Lower leg skin (tissue), 4 donors: ENCODE measurements at regions not wholly inside any gene's neighbourhood (a gene's known extent, or its start where the extent isn't known, plus 50 kb on each side); places are given as distances from the start of the nearest gene placed in this dataset.

Experiments
- DNase-seq, 2 donors: peaks; one replicate each; pipeline ENCODE4 v3.0.0-alpha.2; 2019; ENCODE audit warnings: low spot score in 2 of 2
- H3K4me3 ChIP-seq: fragments of 200-600 bp; sonication (generic); 2 replicates; pipeline ENCODE4 v1.5.1; 2017; ENCODE audit warnings: mild to moderate bottlenecking, low read depth; ENCODE audit not compliant: poor library complexity, severe bottlenecking
- CTCF ChIP-seq, 3 donors: fragments of 450-650 bp; IDR thresholded peaks; one replicate each; pipeline ENCODE4 v1.5.1; 2016; ENCODE audit warnings: antibody characterized with exemption in 3 of 3, mild to moderate bottlenecking in 3 of 3, moderate library complexity in 2 of 3
- POLR2A ChIP-seq, 2 donors: fragments of 450-650 bp; IDR thresholded peaks; one replicate each; pipeline ENCODE4 v1.6.1; 2016 to 2017; ENCODE audit warnings: antibody characterized with exemption in 2 of 2, mild to moderate bottlenecking in 1 of 2, moderate library complexity in 1 of 2
- WGBS, 2 donors: methylation state at CpG; one replicate each; pipeline ENCODE4 v1.1.5; 2018; 5-methylcytosine and 5-hydroxymethylcytosine counted together
- intact Hi-C: fragments of 100-400 bp; cut with DNase I; formaldehyde crosslinking; loops from one replicate; pipeline ENCODE4 v1.15.0; 2023; ENCODE audit warnings: low total_unique reads

- no peak for DNase-seq
- no peak for TF ChIP-seq POLR2A (IDR thresholded peaks at IDR 0.05)
- TF ChIP-seq CTCF (IDR thresholded peaks at IDR 0.05): no peak
- H3K4me3 ChIP-seq: no peak overlapping the region
- WGBS, 2 donors: 72 to 82% methylated on average over 4 of the region's 4 CpGs
- intact Hi-C loops: no loop called here
These were observed 386.8 kb upstream of the DACH1 start for GRCh38 chr13:72253754-72254153.

- intact Hi-C loops: no loop called here
These were observed 379.4 kb upstream of the DACH1 start for GRCh38 chr13:72246396-72246795.

GRCh38 chr13:72244788-72245187 is 377.8 kb upstream of the DACH1 start:
- TF ChIP-seq POLR2A (IDR thresholded peaks at IDR 0.05) (no peak), CTCF (IDR thresholded peaks at IDR 0.05) (no peak)
- H3K4me3 ChIP-seq: no peak overlapping the region
- intact Hi-C loops: no loop called here
- 63 to 65% methylated on average over 3 of the region's 3 CpGs for WGBS, 2 donors
- no peak for DNase-seq

More at GRCh38 chr13:72246396-72246795, 379.4 kb upstream of the DACH1 start:
- no peak for DNase-seq
- TF ChIP-seq POLR2A (IDR thresholded peaks at IDR 0.05) (no peak), CTCF (IDR thresholded peaks at IDR 0.05) (no peak)
- H3K4me3 ChIP-seq: no peak overlapping the region

- TF ChIP-seq POLR2A (IDR thresholded peaks at IDR 0.05): no peak
- TF ChIP-seq CTCF (IDR thresholded peaks at IDR 0.05): no peak
- no peak overlapping the region for H3K4me3 ChIP-seq
- intact Hi-C loops: loop anchor here (5.0 kb wide), 1 partner anchor 1793 kb away; no protein-coding TSS in a partner anchor
- DNase-seq: no peak
- WGBS, 2 donors: 50 to 60% methylated on average over 3 of the region's 3 CpGs
These were observed 363.1 kb upstream of the DACH1 start for GRCh38 chr13:72230131-72230530.

- DNase-seq: no peak
- H3K4me3 ChIP-seq: no peak overlapping the region
- TF ChIP-seq CTCF (IDR thresholded peaks at IDR 0.05) (no peak), POLR2A (IDR thresholded peaks at IDR 0.05) (no peak)
- intact Hi-C loops: no loop called here
These were observed 362.1 kb upstream of the DACH1 start for GRCh38 chr13:72229067-72229466.

GRCh38 chr13:72221276-72221962 is 354.4 kb upstream of the DACH1 start:
- 58 to 60% methylated on average over 9 of the region's 9 CpGs for whole genome bisulfite sequencing, 2 donors
- intact Hi-C loops: no loop called here
- DNase-seq: peak in 1 of 2 donors; percentile 82

More at GRCh38 chr13:72221276-72221962, 354.4 kb upstream of the DACH1 start:
- no peak overlapping the region for H3K4me3 ChIP-seq
- no peak for TF ChIP-seq POLR2A (IDR thresholded peaks at IDR 0.05)
- no peak for TF ChIP-seq CTCF (IDR thresholded peaks at IDR 0.05)
